SK-N-SH (cell line): ENCODE measurements at regions not wholly inside any gene's neighbourhood (a gene's known extent, or its start where the extent isn't known, plus 50 kb on each side); places are given as distances from the start of the nearest gene placed in this dataset.

Experiments
- CTCF ChIA-PET: fragments of 300-600, 350-600 bp; formaldehyde crosslinking; extraction: SDS; loops from one replicate; lab custom pipeline; 2021; lab: Yijun Ruan, JAX
- POLR2A ChIA-PET: fragments of 350-600 bp; sonication (Branson Sonifier 250); formaldehyde crosslinking; extraction: SDS; loops from one replicate; lab custom pipeline; 2020; ENCODE audit warnings: antibody characterized with exemption, inconsistent platforms; lab: Yijun Ruan, JAX
- DNase-seq: peaks from one replicate; pipeline ENCODE4 v3.0.0; 2012
- H2AFZ ChIP-seq: fragments of 200-600 bp; sonication (generic); 2 replicates; pipeline ENCODE4 v1.8.1; 2016; ENCODE audit warnings: antibody characterized with exemption, mild to moderate bottlenecking, low read depth
- H3F3A ChIP-seq: fragments of 200-600 bp; sonication (generic); replicated peaks from 2 replicates; pipeline ENCODE3; 2016; ENCODE audit warnings: antibody characterized with exemption, mild to moderate bottlenecking; ENCODE audit not compliant: insufficient read depth
- H3K27ac ChIP-seq, 2 experiments: fragments of 200-500 bp in 1 of 2; fragments of 200-600 bp in 1 of 2; sonication (Bioruptor generic) in 1 of 2; sonication (generic), shearing (Covaris generic) in 1 of 2; 2 replicates each; pipeline versions ENCODE4 v1.5.1 to v1.6.1; 2014 to 2016; ENCODE audit warnings: low read depth in 2 of 2, inconsistent platforms in 1 of 2, low read length in 1 of 2, mild to moderate bottlenecking in 1 of 2, mixed read lengths in 1 of 2
- H3K27me3 ChIP-seq: fragments of 200-600 bp; sonication (generic), shearing (Covaris generic); 2 replicates; pipeline ENCODE4 v1.6.1; 2016; ENCODE audit warnings: mixed run types; ENCODE audit not compliant: insufficient read depth
- H3K36me3 ChIP-seq, 2 experiments: fragments of 200-500 bp in 1 of 2; fragments of 200-600 bp in 1 of 2; sonication (Bioruptor generic) in 1 of 2; sonication (generic) in 1 of 2; replicated peaks in 1 of 2; 2 replicates each; pipeline versions ENCODE3 to v1.5.1; 2014 to 2016; ENCODE audit warnings: low read length in 1 of 2, mild to moderate bottlenecking in 1 of 2; ENCODE audit not compliant: insufficient read depth in 2 of 2, control insufficient read depth in 1 of 2
- H3K4me1 ChIP-seq, 2 experiments: fragments of 200-500 bp in 1 of 2; fragments of 200-600 bp in 1 of 2; sonication (Bioruptor generic) in 1 of 2; sonication (generic), shearing (Covaris generic) in 1 of 2; 2 replicates each; pipeline versions ENCODE4 v1.5.1 to v1.6.1; 2014 to 2016; ENCODE audit warnings: low read depth in 1 of 2, low read length in 1 of 2, mixed run types in 1 of 2; ENCODE audit not compliant: insufficient read depth in 2 of 2, control insufficient read depth in 1 of 2
- H3K4me2 ChIP-seq: fragments of 200-600 bp; sonication (generic), shearing (Covaris generic); 2 replicates; pipeline ENCODE4 v1.6.1; 2017; ENCODE audit warnings: mixed run types
- H3K4me3 ChIP-seq, 2 experiments: fragments of 200-500 bp in 1 of 2; fragments of 200-600 bp in 1 of 2; sonication (Bioruptor generic) in 1 of 2; sonication (generic), shearing (Covaris generic) in 1 of 2; 2 replicates each; pipeline versions ENCODE4 v1.5.1 to v1.8.1; 2014 to 2016; ENCODE audit warnings: low read depth in 2 of 2, inconsistent platforms in 1 of 2, low read length in 1 of 2, mild to moderate bottlenecking in 1 of 2, mixed read lengths in 1 of 2, moderate library complexity in 1 of 2
- H3K79me2 ChIP-seq: fragments of 200-600 bp; sonication (generic); 2 replicates; pipeline ENCODE4 v1.8.1; 2017; ENCODE audit warnings: mild to moderate bottlenecking; ENCODE audit not compliant: insufficient read depth
- H3K9ac ChIP-seq: fragments of 200-600 bp; sonication (generic); 2 replicates; pipeline ENCODE4 v1.6.1; 2017; ENCODE audit warnings: mixed run types
- H3K9me2 ChIP-seq: fragments of 200-600 bp; sonication (generic); 2 replicates; pipeline ENCODE4 v1.6.1; 2017; ENCODE audit warnings: mixed run types
- H3K9me3 ChIP-seq: fragments of 200-600 bp; sonication (generic); 2 replicates; pipeline ENCODE4 v1.6.1; 2017; ENCODE audit warnings: mixed run types, mild to moderate bottlenecking, moderate library complexity
- H4K20me1 ChIP-seq: fragments of 200-600 bp; sonication (generic); 2 replicates; pipeline ENCODE4 v1.6.1; 2017; ENCODE audit warnings: mild to moderate bottlenecking, mixed run types; ENCODE audit not compliant: insufficient read depth
- EP300 ChIP-seq, 2 experiments: IDR thresholded peaks; 2 replicates each; pipeline versions ENCODE4 v1.4.0 to v1.6.1; 2012; ENCODE audit warnings: borderline replicate concordance in 1 of 2, low read depth in 1 of 2, low read length in 1 of 2
- EZH2phosphoT487 ChIP-seq: fragments of 200-600 bp; sonication (generic); IDR thresholded peaks from 2 replicates; pipeline ENCODE4 v1.6.1; 2017; ENCODE audit warnings: low read depth, mixed run types, mild to moderate bottlenecking, antibody characterized with exemption, moderate library complexity, borderline replicate concordance
- FOXJ3 ChIP-seq: sonication (generic); formaldehyde crosslinking; IDR thresholded peaks from 2 replicates; pipeline ENCODE4 v1.5.1; 2020; ENCODE audit warnings: mild to moderate bottlenecking, missing genetic modification reagents
- GABPA ChIP-seq: IDR thresholded peaks from 2 replicates; pipeline ENCODE4 v1.4.0; 2012; ENCODE audit warnings: low read depth, mild to moderate bottlenecking
- JUND ChIP-seq: IDR thresholded peaks from 2 replicates; pipeline ENCODE4 v1.4.0; 2012
- NFIC ChIP-seq: IDR thresholded peaks from 2 replicates; pipeline ENCODE4 v1.4.0; 2012; ENCODE audit warnings: borderline replicate concordance
- NRF1 ChIP-seq: IDR thresholded peaks from 2 replicates; pipeline ENCODE4 v1.6.1; 2012; ENCODE audit warnings: low read depth, mild to moderate bottlenecking, low read length
- POLR2AphosphoS5 ChIP-seq: IDR thresholded peaks from 2 replicates; pipeline ENCODE4 v1.6.1; 2012; ENCODE audit warnings: low read depth, low read length
- RAD21 ChIP-seq: IDR thresholded peaks from 2 replicates; pipeline ENCODE4 v1.6.1; 2012; ENCODE audit warnings: mild to moderate bottlenecking, low read length
- RFX5 ChIP-seq: IDR thresholded peaks from 2 replicates; pipeline ENCODE4 v1.6.1; 2012; ENCODE audit warnings: mild to moderate bottlenecking, improper control_type of control experiment, low read length
- SIN3A ChIP-seq: IDR thresholded peaks from 2 replicates; pipeline ENCODE4 v1.6.1; 2012; ENCODE audit warnings: low read depth, mild to moderate bottlenecking, low read length, moderate library complexity, borderline replicate concordance
- TCF12 ChIP-seq: IDR thresholded peaks from 2 replicates; pipeline ENCODE4 v1.4.0; 2012
- TEAD4 ChIP-seq: IDR thresholded peaks from 2 replicates; pipeline ENCODE4 v1.4.0; 2012; ENCODE audit warnings: mild to moderate bottlenecking, borderline replicate concordance; ENCODE audit not compliant: insufficient read depth
- WGBS: methylation state at CpG from one replicate; pipeline ENCODE4 v1.1.6; 2017; ENCODE audit warnings: low lambda C conversion rate; 5-methylcytosine and 5-hydroxymethylcytosine counted together
- TF ChIP-seq, protein P1 (sequence below): fragments of 150-350 bp; IDR thresholded peaks from 2 replicates; pipeline ENCODE4 v1.6.1; 2017; ENCODE audit warnings: antibody characterized with exemption, low read length, low read depth, borderline replicate concordance
- TF ChIP-seq, protein P2 (sequence below): fragments of 150-350 bp; IDR thresholded peaks from 2 replicates; pipeline ENCODE4 v1.6.1; 2016; ENCODE audit warnings: mild to moderate bottlenecking, low read depth, low read length
- TF ChIP-seq, protein P3 (sequence below): IDR thresholded peaks from 2 replicates; pipeline ENCODE4 v1.6.1; 2012; ENCODE audit warnings: mild to moderate bottlenecking, low read depth, low read length, moderate library complexity
- TF ChIP-seq, protein P4 (sequence below): IDR thresholded peaks from 2 replicates; pipeline ENCODE4 v1.4.0; 2012; ENCODE audit warnings: low read depth, borderline replicate concordance

DNA sequence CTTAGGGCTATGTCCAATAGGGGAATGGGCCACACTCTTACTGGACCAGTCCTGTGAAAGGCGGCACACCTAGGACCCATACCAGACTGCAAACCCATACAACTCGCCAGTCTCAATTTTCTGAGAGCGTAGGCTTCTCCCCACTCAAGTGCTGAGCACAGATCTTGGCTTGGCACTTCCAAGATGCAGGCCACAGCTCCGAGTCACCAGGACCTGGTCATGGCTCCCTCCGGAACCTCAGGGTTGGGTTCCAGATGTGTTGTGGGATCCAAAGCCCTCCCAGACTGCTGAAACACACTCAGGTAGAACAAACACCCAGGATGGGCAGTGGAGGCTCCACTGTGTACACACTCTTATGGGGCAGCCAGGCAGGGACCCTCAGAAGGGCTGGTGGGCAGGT, 103.3 kb downstream of the TMEM144 start:
- 48% methylated on average over 3 of the region's 5 CpGs for WGBS
- peak overlapping the region; percentile 20 for H3K4me2 ChIP-seq
- ChIA-PET POLR2A (no interaction called here), CTCF (no interaction called here)
- no peak overlapping the region for H2AFZ ChIP-seq
- H3K4me1 ChIP-seq: peaks cover 0 to 16% of the 10 kb centered on the region in 2 experiments; a peak in 1 of 4 replicates
- TF ChIP-seq SIN3A: no peak
- TF ChIP-seq, protein P1, sequence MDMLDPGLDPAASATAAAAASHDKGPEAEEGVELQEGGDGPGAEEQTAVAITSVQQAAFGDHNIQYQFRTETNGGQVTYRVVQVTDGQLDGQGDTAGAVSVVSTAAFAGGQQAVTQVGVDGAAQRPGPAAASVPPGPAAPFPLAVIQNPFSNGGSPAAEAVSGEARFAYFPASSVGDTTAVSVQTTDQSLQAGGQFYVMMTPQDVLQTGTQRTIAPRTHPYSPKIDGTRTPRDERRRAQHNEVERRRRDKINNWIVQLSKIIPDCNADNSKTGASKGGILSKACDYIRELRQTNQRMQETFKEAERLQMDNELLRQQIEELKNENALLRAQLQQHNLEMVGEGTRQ: no peak
- TF ChIP-seq, protein P2, sequence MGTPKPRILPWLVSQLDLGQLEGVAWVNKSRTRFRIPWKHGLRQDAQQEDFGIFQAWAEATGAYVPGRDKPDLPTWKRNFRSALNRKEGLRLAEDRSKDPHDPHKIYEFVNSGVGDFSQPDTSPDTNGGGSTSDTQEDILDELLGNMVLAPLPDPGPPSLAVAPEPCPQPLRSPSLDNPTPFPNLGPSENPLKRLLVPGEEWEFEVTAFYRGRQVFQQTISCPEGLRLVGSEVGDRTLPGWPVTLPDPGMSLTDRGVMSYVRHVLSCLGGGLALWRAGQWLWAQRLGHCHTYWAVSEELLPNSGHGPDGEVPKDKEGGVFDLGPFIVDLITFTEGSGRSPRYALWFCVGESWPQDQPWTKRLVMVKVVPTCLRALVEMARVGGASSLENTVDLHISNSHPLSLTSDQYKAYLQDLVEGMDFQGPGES: no peak
- TF ChIP-seq GABPA: no peak
- TF ChIP-seq TCF12: no peak
- no peak for TF ChIP-seq POLR2AphosphoS5
- no peak for TF ChIP-seq FOXJ3
- no peak for TF ChIP-seq EP300 (IDR thresholded peaks at IDR 0.05; ENCODE audit: borderline replicate concordance in 1 of 2, low read depth in 1 of 2, low read length in 1 of 2)
- TF ChIP-seq, protein P3, sequence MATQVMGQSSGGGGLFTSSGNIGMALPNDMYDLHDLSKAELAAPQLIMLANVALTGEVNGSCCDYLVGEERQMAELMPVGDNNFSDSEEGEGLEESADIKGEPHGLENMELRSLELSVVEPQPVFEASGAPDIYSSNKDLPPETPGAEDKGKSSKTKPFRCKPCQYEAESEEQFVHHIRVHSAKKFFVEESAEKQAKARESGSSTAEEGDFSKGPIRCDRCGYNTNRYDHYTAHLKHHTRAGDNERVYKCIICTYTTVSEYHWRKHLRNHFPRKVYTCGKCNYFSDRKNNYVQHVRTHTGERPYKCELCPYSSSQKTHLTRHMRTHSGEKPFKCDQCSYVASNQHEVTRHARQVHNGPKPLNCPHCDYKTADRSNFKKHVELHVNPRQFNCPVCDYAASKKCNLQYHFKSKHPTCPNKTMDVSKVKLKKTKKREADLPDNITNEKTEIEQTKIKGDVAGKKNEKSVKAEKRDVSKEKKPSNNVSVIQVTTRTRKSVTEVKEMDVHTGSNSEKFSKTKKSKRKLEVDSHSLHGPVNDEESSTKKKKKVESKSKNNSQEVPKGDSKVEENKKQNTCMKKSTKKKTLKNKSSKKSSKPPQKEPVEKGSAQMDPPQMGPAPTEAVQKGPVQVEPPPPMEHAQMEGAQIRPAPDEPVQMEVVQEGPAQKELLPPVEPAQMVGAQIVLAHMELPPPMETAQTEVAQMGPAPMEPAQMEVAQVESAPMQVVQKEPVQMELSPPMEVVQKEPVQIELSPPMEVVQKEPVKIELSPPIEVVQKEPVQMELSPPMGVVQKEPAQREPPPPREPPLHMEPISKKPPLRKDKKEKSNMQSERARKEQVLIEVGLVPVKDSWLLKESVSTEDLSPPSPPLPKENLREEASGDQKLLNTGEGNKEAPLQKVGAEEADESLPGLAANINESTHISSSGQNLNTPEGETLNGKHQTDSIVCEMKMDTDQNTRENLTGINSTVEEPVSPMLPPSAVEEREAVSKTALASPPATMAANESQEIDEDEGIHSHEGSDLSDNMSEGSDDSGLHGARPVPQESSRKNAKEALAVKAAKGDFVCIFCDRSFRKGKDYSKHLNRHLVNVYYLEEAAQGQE: no peak
- TF ChIP-seq NRF1: no peak
- TF ChIP-seq TEAD4: no peak
- TF ChIP-seq, protein P4, sequence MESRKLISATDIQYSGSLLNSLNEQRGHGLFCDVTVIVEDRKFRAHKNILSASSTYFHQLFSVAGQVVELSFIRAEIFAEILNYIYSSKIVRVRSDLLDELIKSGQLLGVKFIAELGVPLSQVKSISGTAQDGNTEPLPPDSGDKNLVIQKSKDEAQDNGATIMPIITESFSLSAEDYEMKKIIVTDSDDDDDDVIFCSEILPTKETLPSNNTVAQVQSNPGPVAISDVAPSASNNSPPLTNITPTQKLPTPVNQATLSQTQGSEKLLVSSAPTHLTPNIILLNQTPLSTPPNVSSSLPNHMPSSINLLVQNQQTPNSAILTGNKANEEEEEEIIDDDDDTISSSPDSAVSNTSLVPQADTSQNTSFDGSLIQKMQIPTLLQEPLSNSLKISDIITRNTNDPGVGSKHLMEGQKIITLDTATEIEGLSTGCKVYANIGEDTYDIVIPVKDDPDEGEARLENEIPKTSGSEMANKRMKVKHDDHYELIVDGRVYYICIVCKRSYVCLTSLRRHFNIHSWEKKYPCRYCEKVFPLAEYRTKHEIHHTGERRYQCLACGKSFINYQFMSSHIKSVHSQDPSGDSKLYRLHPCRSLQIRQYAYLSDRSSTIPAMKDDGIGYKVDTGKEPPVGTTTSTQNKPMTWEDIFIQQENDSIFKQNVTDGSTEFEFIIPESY: no peak
- TF ChIP-seq RFX5: no peak
- TF ChIP-seq EZH2phosphoT487: no peak
- no peak for TF ChIP-seq NFIC
- TF ChIP-seq RAD21: no peak
- TF ChIP-seq JUND: no peak
- no peak for DNase-seq
- no peak overlapping the region for H3K9ac ChIP-seq
- no peaks in the 10 kb centered on the region for H4K20me1 ChIP-seq
- H3K27ac ChIP-seq: peak overlapping the region in 1 of 2 experiments; percentile 91; a peak in 2 of 4 replicates
- no peaks in the 10 kb centered on the region for H3K79me2 ChIP-seq
- H3F3A ChIP-seq: peaks cover 18% of the 10 kb centered on the region
- no peaks in the 10 kb centered on the region for H3K27me3 ChIP-seq
- H3K9me3 ChIP-seq: no peaks in the 10 kb centered on the region
- H3K36me3 ChIP-seq: no peaks in the 10 kb centered on the region
- no peak overlapping the region for H3K4me3 ChIP-seq
- no peaks in the 10 kb centered on the region for H3K9me2 ChIP-seq
